GM23338 (cell line): ENCODE measurements at regions not wholly inside any gene's neighbourhood (a gene's known extent, or its start where the extent isn't known, plus 50 kb on each side); places are given as distances from the start of the nearest gene placed in this dataset.

Experiments
- ATAC-seq: fragments of 200-7000 bp; cut with Tn5 transposase; 3 replicates; pipeline ENCODE4 v1.9.1; 2020
- DNase-seq: peaks from one replicate; pipeline ENCODE4 v3.0.0-alpha.2; 2015; ENCODE audit warnings: low spot score
- H2AFZ ChIP-seq: fragments of 200-600 bp; sonication (generic); 2 replicates; pipeline ENCODE4 v1.8.0; 2016; ENCODE audit warnings: antibody characterized with exemption, mild to moderate bottlenecking, moderate library complexity
- H3F3A ChIP-seq: fragments of 200-600 bp; sonication (generic); replicated peaks from 2 replicates; pipeline ENCODE4 v1.8.0; 2017; ENCODE audit warnings: antibody characterized with exemption, mixed run types, low read depth
- H3K27ac ChIP-seq: fragments of 200-600 bp; sonication (generic); 2 replicates; pipeline ENCODE4 v1.6.1; 2016; ENCODE audit warnings: low read depth
- H3K27me3 ChIP-seq: fragments of 200-600 bp; sonication (generic); 2 replicates; pipeline ENCODE4 v1.8.0; 2016; ENCODE audit warnings: mild to moderate bottlenecking, mixed run types, moderate library complexity; ENCODE audit not compliant: insufficient read depth
- H3K36me3 ChIP-seq: fragments of 200-600 bp; sonication (generic); 2 replicates; pipeline ENCODE4 v1.8.0; 2016; ENCODE audit warnings: mild to moderate bottlenecking; ENCODE audit not compliant: insufficient read depth
- H3K4me1 ChIP-seq: fragments of 200-600 bp; sonication (generic); 2 replicates; pipeline ENCODE4 v1.8.0; 2016; ENCODE audit warnings: mild to moderate bottlenecking, moderate library complexity; ENCODE audit not compliant: insufficient read depth
- H3K4me2 ChIP-seq: fragments of 200-600 bp; sonication (generic); 2 replicates; pipeline ENCODE4 v1.7.1; 2017; ENCODE audit warnings: mixed run types
- H3K4me3 ChIP-seq: fragments of 200-600 bp; sonication (generic); 2 replicates; pipeline ENCODE4 v1.6.1; 2016; ENCODE audit warnings: mixed run types
- H3K79me2 ChIP-seq: fragments of 200-600 bp; sonication (generic); replicated peaks from 2 replicates; pipeline ENCODE4 v1.8.0; 2017; ENCODE audit warnings: mild to moderate bottlenecking; ENCODE audit not compliant: insufficient read depth
- H3K9me2 ChIP-seq: fragments of 200-600 bp; sonication (generic); 2 replicates; pipeline ENCODE4 v1.8.0; 2017; ENCODE audit not compliant: insufficient read depth
- H4K20me1 ChIP-seq: fragments of 200-600 bp; sonication (generic); replicated peaks from 2 replicates; pipeline ENCODE4 v1.8.0; 2017; ENCODE audit warnings: mild to moderate bottlenecking; ENCODE audit not compliant: insufficient read depth
- H3K27ac Mint-ChIP-seq: 2 replicates; pipeline ENCODE4 v1.8.0; 2020; ENCODE audit warnings: inconsistent platforms, mild to moderate bottlenecking, moderate library complexity, mixed read lengths
- H3K27me3 Mint-ChIP-seq: 3 replicates; pipeline ENCODE4 v1.8.0; 2022; ENCODE audit warnings: low read depth, mild to moderate bottlenecking, moderate library complexity, mixed read lengths, inconsistent platforms; ENCODE audit not compliant: insufficient read depth, poor library complexity
- H3K36me3 Mint-ChIP-seq: 3 replicates; pipeline ENCODE4 v1.8.0; 2021; ENCODE audit warnings: low read depth, mild to moderate bottlenecking, inconsistent platforms, moderate library complexity, mixed read lengths
- H3K4me1 Mint-ChIP-seq: 3 replicates; pipeline ENCODE4 v1.8.0; 2020; ENCODE audit warnings: mild to moderate bottlenecking, inconsistent platforms, mixed read lengths
- H3K4me3 Mint-ChIP-seq: 3 replicates; pipeline ENCODE4 v1.8.0; 2021; ENCODE audit warnings: moderate library complexity, mild to moderate bottlenecking, inconsistent platforms, mixed read lengths
- H3K9me3 Mint-ChIP-seq: 3 replicates; pipeline ENCODE4 v1.8.0; 2020; ENCODE audit warnings: moderate library complexity, mild to moderate bottlenecking, inconsistent platforms, mixed read lengths
- EZH2phosphoT487 ChIP-seq: fragments of 200-600 bp; sonication (generic); IDR thresholded peaks from one replicate; pipeline ENCODE4 v1.8.1; 2018; ENCODE audit warnings: antibody characterized with exemption; ENCODE audit not compliant: unreplicated experiment
- JUNB ChIP-seq: IDR thresholded peaks from one replicate; pipeline ENCODE4 v1.6.1; 2016; ENCODE audit warnings: antibody characterized with exemption; ENCODE audit not compliant: unreplicated experiment
- POLR2AphosphoS5 ChIP-seq: IDR thresholded peaks from 2 replicates; pipeline ENCODE4 v1.6.1; 2016; ENCODE audit warnings: antibody characterized with exemption, low read depth
- STAT1 ChIP-seq: IDR thresholded peaks from one replicate; pipeline ENCODE4 v1.6.1; 2016; ENCODE audit warnings: antibody characterized with exemption; ENCODE audit not compliant: unreplicated experiment
- ZNF114 ChIP-seq: fragments of 250-450 bp; sonication (Bioruptor Pico); IDR thresholded peaks from 2 replicates; pipeline ENCODE4 v1.5.0; 2020; ENCODE audit warnings: mild to moderate bottlenecking, moderate library complexity
- ZNF331 ChIP-seq: fragments of 250-450 bp; sonication (Bioruptor Pico); IDR thresholded peaks from 2 replicates; pipeline ENCODE4 v1.5.0; 2020; ENCODE audit warnings: low read depth, mild to moderate bottlenecking, moderate library complexity
- TF ChIP-seq, protein P1 (sequence below), 2 experiments: fragments of 200-600 bp in 1 of 2; sonication (generic) in 1 of 2; conservative IDR thresholded peaks; 2 replicates each; pipeline versions ENCODE4 v1.5.1 to v1.6.1; 2016 to 2017; ENCODE audit warnings: antibody characterized with exemption in 2 of 2, low read depth in 2 of 2, mild to moderate bottlenecking in 2 of 2, moderate library complexity in 1 of 2
- TF ChIP-seq, protein P2 (sequence below): IDR thresholded peaks from 2 replicates; pipeline ENCODE4 v1.6.1; 2016; ENCODE audit warnings: antibody characterized with exemption
- TF ChIP-seq, protein P3 (sequence below): IDR thresholded peaks from one replicate; pipeline ENCODE4 v1.6.1; 2018; ENCODE audit warnings: antibody characterized with exemption; ENCODE audit not compliant: unreplicated experiment

DNA sequence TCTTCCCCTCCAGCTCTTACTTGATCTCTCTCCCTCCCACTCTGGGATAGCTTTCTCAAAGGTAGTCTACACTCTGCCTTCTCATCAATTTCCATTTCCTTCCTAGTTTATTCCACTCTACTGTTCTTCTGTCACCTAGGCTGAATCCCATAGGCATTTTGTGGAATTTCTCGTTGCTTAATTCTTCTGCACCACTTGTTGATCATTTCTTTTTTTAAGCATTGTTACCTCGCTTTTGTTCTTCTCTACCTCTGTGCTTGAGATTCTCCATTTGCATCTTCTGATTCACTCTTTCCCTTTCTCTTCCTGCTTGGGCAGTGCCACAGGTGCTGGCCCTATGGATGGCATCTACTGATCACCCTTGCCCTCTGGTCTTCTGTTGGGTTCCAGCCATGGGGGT is 567.2 kb downstream of the CDH26 start:
- Mint-ChIP-seq H3K4me1 (peaks cover 10% of the 10 kb centered on the region; the same call in 2 of the 3 replicates), H3K27me3 (peaks cover 3% of the 10 kb centered on the region), H3K9me3 (no peaks in the 10 kb centered on the region), H3K4me3 (no peak overlapping the region), H3K27ac (no peak overlapping the region), H3K36me3 (no peaks in the 10 kb centered on the region; the same call in 2 of the 3 replicates)
- Histone ChIP-seq H3K27ac (no peak overlapping the region), H3K36me3 (no peaks in the 10 kb centered on the region), H3K27me3 (no peaks in the 10 kb centered on the region), H3K4me1 (no peaks in the 10 kb centered on the region), H3K4me3 (no peak overlapping the region), H3K4me2 (no peak overlapping the region), H2AFZ (no peak overlapping the region), H3F3A (no peaks in the 10 kb centered on the region), H3K9me2 (no peaks in the 10 kb centered on the region), H4K20me1 (no peaks in the 10 kb centered on the region), H3K79me2 (no peaks in the 10 kb centered on the region)
- ATAC-seq (no peak), DNase-seq (no peak)
- TF ChIP-seq JUNB (no peak), POLR2AphosphoS5 (no peak), STAT1 (no peak), ZNF331 (CRISPR knock-in tag) (no peak)
- TF ChIP-seq, protein P1, sequence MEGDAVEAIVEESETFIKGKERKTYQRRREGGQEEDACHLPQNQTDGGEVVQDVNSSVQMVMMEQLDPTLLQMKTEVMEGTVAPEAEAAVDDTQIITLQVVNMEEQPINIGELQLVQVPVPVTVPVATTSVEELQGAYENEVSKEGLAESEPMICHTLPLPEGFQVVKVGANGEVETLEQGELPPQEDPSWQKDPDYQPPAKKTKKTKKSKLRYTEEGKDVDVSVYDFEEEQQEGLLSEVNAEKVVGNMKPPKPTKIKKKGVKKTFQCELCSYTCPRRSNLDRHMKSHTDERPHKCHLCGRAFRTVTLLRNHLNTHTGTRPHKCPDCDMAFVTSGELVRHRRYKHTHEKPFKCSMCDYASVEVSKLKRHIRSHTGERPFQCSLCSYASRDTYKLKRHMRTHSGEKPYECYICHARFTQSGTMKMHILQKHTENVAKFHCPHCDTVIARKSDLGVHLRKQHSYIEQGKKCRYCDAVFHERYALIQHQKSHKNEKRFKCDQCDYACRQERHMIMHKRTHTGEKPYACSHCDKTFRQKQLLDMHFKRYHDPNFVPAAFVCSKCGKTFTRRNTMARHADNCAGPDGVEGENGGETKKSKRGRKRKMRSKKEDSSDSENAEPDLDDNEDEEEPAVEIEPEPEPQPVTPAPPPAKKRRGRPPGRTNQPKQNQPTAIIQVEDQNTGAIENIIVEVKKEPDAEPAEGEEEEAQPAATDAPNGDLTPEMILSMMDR (conservative IDR thresholded peaks at IDR 0.05; ENCODE audit: low read depth in 2 of 2) = no peak

DNA sequence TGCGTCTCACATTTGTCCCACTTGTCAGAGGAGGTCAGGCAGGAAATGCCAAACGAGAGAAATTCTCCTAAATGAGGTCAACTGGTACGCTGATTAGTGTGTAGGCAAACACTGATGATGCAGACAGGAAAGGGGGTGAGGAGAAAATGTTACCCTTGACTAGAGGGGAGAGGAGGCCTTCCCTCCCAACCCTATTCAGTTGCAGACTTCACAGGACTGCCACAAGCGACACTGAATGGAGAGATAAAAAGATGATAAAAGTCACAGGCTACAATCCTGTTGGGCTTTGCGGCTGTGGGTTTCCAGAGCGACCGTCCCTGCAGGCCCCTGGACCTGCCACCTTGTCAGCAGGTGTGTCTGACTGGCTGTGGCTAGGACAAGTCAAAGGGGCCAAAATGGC is 569.4 kb downstream of the CDH26 start:
- Histone ChIP-seq H3F3A (no peaks in the 10 kb centered on the region), H4K20me1 (no peaks in the 10 kb centered on the region), H2AFZ (no peak overlapping the region), H3K27me3 (no peaks in the 10 kb centered on the region), H3K4me2 (no peak overlapping the region), H3K4me1 (no peaks in the 10 kb centered on the region), H3K27ac (no peak overlapping the region), H3K4me3 (no peak overlapping the region), H3K9me2 (no peaks in the 10 kb centered on the region), H3K36me3 (no peaks in the 10 kb centered on the region; the same call in 1 of the 2 replicates), H3K79me2 (no peaks in the 10 kb centered on the region)
- no peak for ATAC-seq
- Mint-ChIP-seq H3K4me3 (no peak overlapping the region), H3K27ac (no peak overlapping the region), H3K4me1 (0 out of 3 replicates have a peak, but pooled peaks cover 2% of the 10 kb centered on the region), H3K9me3 (no peaks in the 10 kb centered on the region), H3K27me3 (peaks cover 6% of the 10 kb centered on the region), H3K36me3 (no peaks in the 10 kb centered on the region; the same call in 2 of the 3 replicates)
- no peak for DNase-seq
- TF ChIP-seq JUNB (no peak), EZH2phosphoT487 (no peak), ZNF331 (CRISPR knock-in tag) (no peak), STAT1 (no peak), ZNF114 (CRISPR knock-in tag) (no peak)
- TF ChIP-seq, protein P2, sequence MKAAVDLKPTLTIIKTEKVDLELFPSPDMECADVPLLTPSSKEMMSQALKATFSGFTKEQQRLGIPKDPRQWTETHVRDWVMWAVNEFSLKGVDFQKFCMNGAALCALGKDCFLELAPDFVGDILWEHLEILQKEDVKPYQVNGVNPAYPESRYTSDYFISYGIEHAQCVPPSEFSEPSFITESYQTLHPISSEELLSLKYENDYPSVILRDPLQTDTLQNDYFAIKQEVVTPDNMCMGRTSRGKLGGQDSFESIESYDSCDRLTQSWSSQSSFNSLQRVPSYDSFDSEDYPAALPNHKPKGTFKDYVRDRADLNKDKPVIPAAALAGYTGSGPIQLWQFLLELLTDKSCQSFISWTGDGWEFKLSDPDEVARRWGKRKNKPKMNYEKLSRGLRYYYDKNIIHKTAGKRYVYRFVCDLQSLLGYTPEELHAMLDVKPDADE = no peak
- TF ChIP-seq, protein P3, sequence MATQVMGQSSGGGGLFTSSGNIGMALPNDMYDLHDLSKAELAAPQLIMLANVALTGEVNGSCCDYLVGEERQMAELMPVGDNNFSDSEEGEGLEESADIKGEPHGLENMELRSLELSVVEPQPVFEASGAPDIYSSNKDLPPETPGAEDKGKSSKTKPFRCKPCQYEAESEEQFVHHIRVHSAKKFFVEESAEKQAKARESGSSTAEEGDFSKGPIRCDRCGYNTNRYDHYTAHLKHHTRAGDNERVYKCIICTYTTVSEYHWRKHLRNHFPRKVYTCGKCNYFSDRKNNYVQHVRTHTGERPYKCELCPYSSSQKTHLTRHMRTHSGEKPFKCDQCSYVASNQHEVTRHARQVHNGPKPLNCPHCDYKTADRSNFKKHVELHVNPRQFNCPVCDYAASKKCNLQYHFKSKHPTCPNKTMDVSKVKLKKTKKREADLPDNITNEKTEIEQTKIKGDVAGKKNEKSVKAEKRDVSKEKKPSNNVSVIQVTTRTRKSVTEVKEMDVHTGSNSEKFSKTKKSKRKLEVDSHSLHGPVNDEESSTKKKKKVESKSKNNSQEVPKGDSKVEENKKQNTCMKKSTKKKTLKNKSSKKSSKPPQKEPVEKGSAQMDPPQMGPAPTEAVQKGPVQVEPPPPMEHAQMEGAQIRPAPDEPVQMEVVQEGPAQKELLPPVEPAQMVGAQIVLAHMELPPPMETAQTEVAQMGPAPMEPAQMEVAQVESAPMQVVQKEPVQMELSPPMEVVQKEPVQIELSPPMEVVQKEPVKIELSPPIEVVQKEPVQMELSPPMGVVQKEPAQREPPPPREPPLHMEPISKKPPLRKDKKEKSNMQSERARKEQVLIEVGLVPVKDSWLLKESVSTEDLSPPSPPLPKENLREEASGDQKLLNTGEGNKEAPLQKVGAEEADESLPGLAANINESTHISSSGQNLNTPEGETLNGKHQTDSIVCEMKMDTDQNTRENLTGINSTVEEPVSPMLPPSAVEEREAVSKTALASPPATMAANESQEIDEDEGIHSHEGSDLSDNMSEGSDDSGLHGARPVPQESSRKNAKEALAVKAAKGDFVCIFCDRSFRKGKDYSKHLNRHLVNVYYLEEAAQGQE = no peak
